ENCODE measurements at regions not wholly inside any gene's neighbourhood (a gene's known extent, or its start where the extent isn't known, plus 50 kb on each side); places are given as distances from the start of the nearest gene placed in this dataset.

DNA sequence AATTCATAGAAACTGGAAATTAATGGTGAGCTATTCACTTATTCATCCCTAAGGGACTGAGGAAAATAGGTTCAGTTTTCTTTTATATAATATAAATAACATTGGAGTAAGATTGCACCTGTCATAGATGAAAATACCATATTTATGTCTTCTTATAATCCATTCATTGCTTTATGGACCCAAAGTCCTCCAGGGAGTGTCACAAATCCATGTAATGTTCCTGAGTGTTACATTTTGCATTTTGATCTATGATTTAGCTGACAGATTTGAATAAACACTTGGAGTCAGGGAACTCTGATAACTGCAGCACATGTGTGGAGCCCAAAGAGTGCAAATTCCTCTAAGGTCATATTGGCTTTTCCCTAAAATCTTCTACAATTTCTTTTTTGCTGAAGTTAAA is 484.3 kb downstream of the MDFIC start:
- Histone ChIP-seq H3K9ac (ENCODE audit: extremely low read depth, low read length, poor library complexity, severe bottlenecking) (no peak overlapping the region), H3K4me3 (ENCODE audit: low read length) (no peak overlapping the region), H3K4me1 (ENCODE audit: control insufficient read depth, insufficient read depth, low read length) (no peaks in the 10 kb centered on the region), H3K36me3 (ENCODE audit: control insufficient read depth, insufficient read depth, low read length) (no peaks in the 10 kb centered on the region), H3K27ac (ENCODE audit: low read depth, low read length) (no peak overlapping the region), H3K27me3 (ENCODE audit: control insufficient read depth, insufficient read depth, low read length, poor library complexity, severe bottlenecking) (no peaks in the 10 kb centered on the region), H3K9me3 (ENCODE audit: control insufficient read depth, low read length) (no peaks in the 10 kb centered on the region)
- peaks cover 2% of the 10 kb centered on the region for H3K4me1 Mint-ChIP-seq
- no peak overlapping the region for H3K4me3 Mint-ChIP-seq
- H3K36me3 Mint-ChIP-seq (ENCODE audit: low read depth) = no peaks in the 10 kb centered on the region
- no peaks in the 10 kb centered on the region for H3K9me3 Mint-ChIP-seq
- no peak overlapping the region for H3K27ac Mint-ChIP-seq
- no peaks in the 10 kb centered on the region for H3K27me3 Mint-ChIP-seq (ENCODE audit: insufficient read depth)
- DNase-seq = no peak
- TF ChIP-seq CTCF (conservative IDR thresholded peaks at IDR 0.05) = no peak

DNA sequence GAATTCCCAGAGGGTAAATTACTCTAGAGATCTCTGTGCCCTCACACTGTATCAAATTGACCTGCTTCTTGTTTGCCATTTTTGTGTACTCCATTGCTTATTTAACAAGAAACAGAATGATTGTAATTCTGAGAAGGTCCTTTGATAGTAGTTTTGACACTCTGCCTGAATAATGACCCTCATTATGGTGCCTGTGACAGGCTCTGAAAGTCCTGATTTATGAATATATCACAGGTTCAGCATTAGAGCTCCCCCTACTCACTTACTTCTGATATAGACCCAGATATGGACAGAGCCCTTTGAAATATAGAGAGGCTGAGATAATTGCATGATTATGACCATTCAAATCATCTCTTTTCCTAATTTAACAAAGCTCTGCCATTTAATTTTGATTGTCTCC is 465.2 kb downstream of the MDFIC start:
- Histone ChIP-seq H3K27ac (ENCODE audit: low read depth, low read length) (no peak overlapping the region), H3K36me3 (ENCODE audit: control insufficient read depth, insufficient read depth, low read length) (no peaks in the 10 kb centered on the region), H3K9me3 (ENCODE audit: control insufficient read depth, low read length) (no peaks in the 10 kb centered on the region), H3K4me3 (ENCODE audit: low read length) (no peak overlapping the region), H3K4me1 (ENCODE audit: control insufficient read depth, insufficient read depth, low read length) (no peaks in the 10 kb centered on the region), H3K27me3 (ENCODE audit: control insufficient read depth, insufficient read depth, low read length, poor library complexity, severe bottlenecking) (no peaks in the 10 kb centered on the region), H3K9ac (ENCODE audit: extremely low read depth, low read length, poor library complexity, severe bottlenecking) (no peak overlapping the region)
- DNase-seq = no peak
- no peak overlapping the region for H3K4me3 Mint-ChIP-seq
- no peak overlapping the region for H3K27ac Mint-ChIP-seq
- no peak for TF ChIP-seq CTCF (conservative IDR thresholded peaks at IDR 0.05)
- H3K9me3 Mint-ChIP-seq = no peaks in the 10 kb centered on the region
- no peaks in the 10 kb centered on the region for H3K27me3 Mint-ChIP-seq (ENCODE audit: insufficient read depth)
- H3K36me3 Mint-ChIP-seq (ENCODE audit: low read depth) = no peaks in the 10 kb centered on the region
- peaks cover 2% of the 10 kb centered on the region for H3K4me1 Mint-ChIP-seq

GRCh38 chr7:115379321-115379720 is 457.4 kb downstream of the MDFIC start:
- Mint-ChIP-seq H3K36me3 (ENCODE audit: low read depth) (no peaks in the 10 kb centered on the region), H3K27ac (no peak overlapping the region), H3K4me1 (no peaks in the 10 kb centered on the region), H3K9me3 (no peaks in the 10 kb centered on the region), H3K27me3 (ENCODE audit: insufficient read depth) (no peaks in the 10 kb centered on the region), H3K4me3 (no peak overlapping the region)
- Histone ChIP-seq H3K27ac (ENCODE audit: low read depth, low read length) (no peak overlapping the region), H3K4me3 (ENCODE audit: low read length) (no peak overlapping the region), H3K36me3 (ENCODE audit: control insufficient read depth, insufficient read depth, low read length) (no peaks in the 10 kb centered on the region), H3K27me3 (ENCODE audit: control insufficient read depth, insufficient read depth, low read length, poor library complexity, severe bottlenecking) (no peaks in the 10 kb centered on the region), H3K4me1 (ENCODE audit: control insufficient read depth, insufficient read depth, low read length) (no peaks in the 10 kb centered on the region), H3K9ac (ENCODE audit: extremely low read depth, low read length, poor library complexity, severe bottlenecking) (no peak overlapping the region), H3K9me3 (ENCODE audit: control insufficient read depth, low read length) (no peaks in the 10 kb centered on the region)
- DNase-seq = no peak
- no CpG with 5 or more reads among the region's 1 CpG for WGBS, 2 experiments (ENCODE audit: insufficient coverage in 1 of 2, insufficient read length in 1 of 2)
- TF ChIP-seq CTCF (conservative IDR thresholded peaks at IDR 0.05) = no peak

Measured in endodermal cell (in vitro differentiated cells).